IPS-15b (cell line): ENCODE measurements at regions not wholly inside any gene's neighbourhood (a gene's known extent, or its start where the extent isn't known, plus 50 kb on each side); places are given as distances from the start of the nearest gene placed in this dataset.

Source experiments
- H3K27me3 ChIP-seq: one replicate; pipeline ENCODE4 v1.6.1; 2013; ENCODE audit warnings: low read length; ENCODE audit not compliant: control insufficient read depth, insufficient read depth
- H3K36me3 ChIP-seq: one replicate; pipeline ENCODE4 v1.6.1; 2013; ENCODE audit warnings: low read length; ENCODE audit not compliant: control insufficient read depth, insufficient read depth
- H3K4me1 ChIP-seq: one replicate; pipeline ENCODE4 v1.6.1; 2013; ENCODE audit warnings: mild to moderate bottlenecking, low read length; ENCODE audit not compliant: control insufficient read depth, insufficient read depth
- H3K4me3 ChIP-seq: one replicate; pipeline ENCODE4 v1.5.1; 2013; ENCODE audit warnings: low read depth, low read length
- H3K9ac ChIP-seq: one replicate; pipeline ENCODE4 v1.6.1; 2013; ENCODE audit warnings: low read depth, mild to moderate bottlenecking, low read length
- H3K9me3 ChIP-seq: one replicate; pipeline ENCODE4 v1.6.1; 2013; ENCODE audit warnings: mild to moderate bottlenecking, low read length; ENCODE audit not compliant: control insufficient read depth, insufficient read depth

GRCh38 chr3:127395663-127396355 is 108.0 kb upstream of the PRR20G start:
- H3K27me3 ChIP-seq: no peaks in the 10 kb centered on the region
- peak overlapping the region; percentile 16 for H3K4me3 ChIP-seq

DNA sequence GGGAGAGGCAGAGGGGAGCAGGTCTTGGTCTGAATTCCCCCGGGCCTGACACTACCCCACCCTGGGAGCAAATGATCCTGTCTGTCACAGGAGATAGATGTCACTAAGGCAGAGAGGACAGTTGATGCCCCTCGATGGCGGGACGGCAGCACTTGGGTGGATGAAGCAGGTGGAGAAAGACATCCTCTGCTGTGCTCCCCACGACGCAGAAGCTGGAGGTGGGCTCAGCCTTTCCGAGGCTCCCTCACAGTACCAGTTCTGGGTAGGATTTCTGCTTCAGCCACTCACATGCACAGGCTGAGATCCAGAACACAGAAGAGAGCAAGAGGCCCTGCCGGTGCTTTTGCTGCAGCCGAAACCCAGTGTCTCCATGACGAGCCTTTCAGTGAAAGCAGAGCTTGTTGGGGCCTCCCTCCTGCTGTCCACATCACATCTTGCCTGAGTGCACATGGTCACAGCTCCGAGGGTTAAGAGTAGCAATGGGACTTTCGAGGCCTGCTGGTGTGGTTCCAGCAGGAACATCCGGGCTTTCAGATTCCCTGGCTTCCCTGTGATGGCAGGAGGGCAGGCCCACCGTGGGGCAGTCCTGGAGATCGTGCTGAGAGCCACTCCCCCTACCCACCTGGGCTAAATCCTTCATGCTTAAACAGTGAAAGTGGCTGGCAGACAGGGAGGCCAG is 107.3 kb upstream of the PRR20G start:
- H3K4me1 ChIP-seq: peaks cover 16% of the 10 kb centered on the region
- no peak overlapping the region for H3K4me3 ChIP-seq
- no peak overlapping the region for H3K9ac ChIP-seq
- no peaks in the 10 kb centered on the region for H3K9me3 ChIP-seq
- H3K27me3 ChIP-seq: no peaks in the 10 kb centered on the region
- H3K36me3 ChIP-seq: no peaks in the 10 kb centered on the region

More at GRCh38 chr3:127395663-127396355, 108.0 kb upstream of the PRR20G start:
- Histone ChIP-seq H3K9ac (no peak overlapping the region), H3K9me3 (no peaks in the 10 kb centered on the region), H3K36me3 (no peaks in the 10 kb centered on the region), H3K4me1 (peaks cover 16% of the 10 kb centered on the region)

DNA sequence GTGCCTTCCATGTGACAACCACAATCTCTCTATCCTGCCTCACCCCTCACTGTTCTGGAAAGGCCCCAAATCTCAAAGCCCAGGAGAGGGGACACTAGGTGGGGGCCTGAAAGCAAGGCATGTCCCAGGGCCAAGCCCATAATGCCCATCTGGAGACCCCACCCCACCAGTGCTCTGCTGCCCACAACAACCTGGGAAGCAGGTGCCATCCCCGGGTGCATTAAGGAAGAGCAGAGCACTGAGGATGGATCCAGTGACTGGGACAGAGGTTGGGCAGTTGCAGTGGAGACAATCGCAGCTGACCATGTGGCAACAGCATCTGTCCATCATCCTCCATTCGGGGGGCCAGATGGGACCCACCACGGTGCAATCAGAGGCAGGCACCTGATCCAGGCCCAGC is 106.2 kb upstream of the PRR20G start:
- peaks cover 16% of the 10 kb centered on the region for H3K4me1 ChIP-seq
- H3K36me3 ChIP-seq: no peaks in the 10 kb centered on the region
- H3K27me3 ChIP-seq: no peaks in the 10 kb centered on the region
- H3K9ac ChIP-seq: no peak overlapping the region
- H3K9me3 ChIP-seq: no peaks in the 10 kb centered on the region
- H3K4me3 ChIP-seq: no peak overlapping the region

- no peak overlapping the region for H3K9ac ChIP-seq
- no peaks in the 10 kb centered on the region for H3K27me3 ChIP-seq
These were observed 105.4 kb upstream of the PRR20G start for GRCh38 chr3:127393131-127393820.

DNA sequence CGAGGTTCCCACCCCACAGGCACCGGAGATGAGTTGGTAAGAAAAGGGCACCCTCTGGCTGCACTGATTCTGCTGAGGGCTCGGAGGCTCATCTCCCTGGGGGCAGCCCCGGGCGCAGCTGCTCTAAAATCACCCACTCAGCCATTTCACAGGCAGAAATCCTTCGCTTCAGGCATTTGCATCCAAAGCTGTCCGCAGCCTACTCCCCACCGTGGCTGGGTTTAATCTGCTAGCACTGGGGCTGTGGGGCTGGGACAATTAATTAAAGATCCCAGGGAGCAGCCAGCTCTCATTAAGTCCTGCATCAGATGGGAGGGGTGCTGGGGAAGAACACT is 104.3 kb upstream of the PRR20G start:
- Histone ChIP-seq H3K9ac (no peak overlapping the region), H3K4me3 (no peak overlapping the region), H3K9me3 (no peaks in the 10 kb centered on the region), H3K27me3 (no peaks in the 10 kb centered on the region), H3K36me3 (no peaks in the 10 kb centered on the region), H3K4me1 (peaks cover 16% of the 10 kb centered on the region)

More at GRCh38 chr3:127393131-127393820, 105.4 kb upstream of the PRR20G start:
- H3K36me3 ChIP-seq: no peaks in the 10 kb centered on the region
- H3K9me3 ChIP-seq: no peaks in the 10 kb centered on the region
- no peak overlapping the region for H3K4me3 ChIP-seq
- H3K4me1 ChIP-seq: peaks cover 16% of the 10 kb centered on the region

DNA sequence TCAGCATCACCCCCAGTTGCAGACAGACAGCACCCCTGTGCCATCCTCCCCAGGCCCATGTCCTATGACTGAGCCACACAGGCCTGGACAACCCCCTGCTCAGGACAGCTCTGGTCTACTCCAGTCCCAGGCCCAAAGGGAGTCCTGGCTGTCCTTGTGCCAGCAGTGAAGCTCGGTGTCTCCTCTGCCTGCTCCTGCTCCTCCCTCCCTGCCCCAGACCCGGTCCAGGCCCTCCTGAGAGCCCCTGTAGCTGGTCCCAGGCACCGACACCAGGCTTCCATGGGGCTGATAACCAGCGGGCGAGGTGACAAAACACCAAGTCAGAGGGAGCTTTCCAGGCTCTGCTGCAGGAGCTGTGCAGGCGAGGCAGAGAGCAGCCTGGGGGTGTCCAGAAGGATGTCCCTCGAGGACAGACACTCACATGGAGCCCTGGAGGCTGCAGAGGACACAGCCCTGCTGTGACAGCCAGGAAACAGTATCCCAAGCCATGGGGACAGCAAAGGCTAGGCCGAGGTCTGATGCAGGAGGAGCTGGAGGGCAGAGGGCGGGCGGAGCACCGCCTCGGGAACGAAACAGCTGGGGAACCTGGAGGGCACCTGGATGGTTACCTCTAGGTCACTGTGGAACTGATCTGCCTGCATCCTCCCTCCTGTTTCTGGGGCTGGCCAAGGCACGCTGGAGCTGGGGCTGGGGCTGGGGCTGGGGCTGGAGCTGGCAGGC is 103.8 kb upstream of the PRR20G start:
- Histone ChIP-seq H3K36me3 (no peaks in the 10 kb centered on the region), H3K4me3 (no peak overlapping the region), H3K9me3 (no peaks in the 10 kb centered on the region), H3K27me3 (no peaks in the 10 kb centered on the region), H3K4me1 (peaks cover 12% of the 10 kb centered on the region), H3K9ac (no peak overlapping the region)

DNA sequence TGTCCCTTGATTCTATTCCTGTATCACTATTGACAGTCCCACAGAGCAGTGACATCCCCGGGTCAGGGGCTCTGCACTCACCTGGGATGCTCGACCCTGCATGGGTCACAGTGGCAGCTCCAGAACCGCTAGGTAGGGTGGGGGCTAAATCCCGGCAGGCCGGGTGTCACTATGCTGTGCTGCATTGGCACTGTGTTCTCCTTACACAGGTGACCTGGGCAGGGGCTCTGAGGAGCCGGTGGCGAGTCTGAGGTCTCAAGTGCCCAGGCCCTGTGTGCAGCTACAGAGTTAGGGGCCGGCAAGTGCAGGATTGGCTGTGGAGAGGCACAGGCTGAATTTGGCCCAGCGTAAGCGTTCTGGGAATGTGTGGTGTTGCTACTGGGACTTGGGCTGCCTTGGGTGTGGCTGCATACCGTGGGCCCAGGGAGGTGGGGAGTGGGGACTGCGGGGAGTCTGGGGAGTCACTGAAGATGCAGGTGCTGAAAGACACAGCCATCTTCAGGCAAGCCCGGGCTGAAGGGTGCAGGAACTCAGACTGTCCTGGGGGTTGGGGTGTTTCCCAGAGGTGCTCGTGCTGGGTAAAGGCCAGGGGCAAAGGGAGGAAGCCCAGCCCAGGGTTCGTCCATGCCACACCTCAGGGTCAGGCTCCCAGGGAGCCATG is 102.6 kb upstream of the PRR20G start:
- Histone ChIP-seq H3K4me1 (peaks cover under 1% of the 10 kb centered on the region), H3K9ac (no peak overlapping the region), H3K4me3 (no peak overlapping the region), H3K27me3 (no peaks in the 10 kb centered on the region), H3K36me3 (no peaks in the 10 kb centered on the region), H3K9me3 (no peaks in the 10 kb centered on the region)

DNA sequence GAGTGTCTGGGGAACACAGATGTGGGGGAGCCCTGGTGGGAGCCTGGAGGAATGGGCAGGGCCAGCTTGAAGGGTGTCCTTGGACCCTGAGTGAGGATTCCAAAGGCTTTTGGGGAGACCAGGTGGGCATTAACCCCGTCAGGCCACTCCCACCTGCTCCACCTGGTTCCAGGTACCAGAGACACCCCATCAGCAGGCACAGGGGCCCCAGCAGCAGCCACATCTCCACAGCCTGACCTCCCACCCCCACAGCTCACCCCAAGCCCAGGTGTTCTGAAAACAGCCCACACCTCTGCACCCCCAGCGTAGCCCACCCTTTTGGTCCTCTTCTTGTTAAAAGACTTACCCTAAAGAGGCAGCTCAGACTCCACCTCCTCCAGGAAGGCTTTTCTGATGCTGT is 102.1 kb upstream of the PRR20G start:
- Histone ChIP-seq H3K36me3 (no peaks in the 10 kb centered on the region), H3K9ac (no peak overlapping the region), H3K4me1 (no peaks in the 10 kb centered on the region), H3K9me3 (no peaks in the 10 kb centered on the region), H3K27me3 (no peaks in the 10 kb centered on the region), H3K4me3 (no peak overlapping the region)

DNA sequence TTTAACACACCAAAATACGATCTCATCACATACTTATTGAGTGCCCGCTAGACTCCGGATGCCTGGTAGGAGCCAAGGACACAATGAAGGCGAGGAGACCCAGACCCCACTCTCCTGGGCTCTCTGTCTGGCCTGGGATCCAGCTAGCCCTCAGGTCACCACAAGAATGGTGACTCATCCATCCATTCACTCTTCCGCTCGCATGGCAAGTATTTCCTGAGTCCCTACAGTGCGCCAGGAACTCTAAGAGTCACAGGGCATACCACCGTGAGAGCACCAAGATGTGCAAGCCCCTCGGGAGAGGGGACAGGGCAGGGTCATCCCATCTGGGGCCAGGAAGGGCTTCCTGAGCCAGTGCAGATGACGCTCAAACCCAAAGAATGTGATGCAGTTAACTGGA is 101.6 kb upstream of the PRR20G start:
- H3K4me1 ChIP-seq: no peaks in the 10 kb centered on the region
- no peaks in the 10 kb centered on the region for H3K9me3 ChIP-seq
- no peak overlapping the region for H3K4me3 ChIP-seq
- H3K9ac ChIP-seq: no peak overlapping the region
- H3K36me3 ChIP-seq: no peaks in the 10 kb centered on the region
- H3K27me3 ChIP-seq: no peaks in the 10 kb centered on the region

DNA sequence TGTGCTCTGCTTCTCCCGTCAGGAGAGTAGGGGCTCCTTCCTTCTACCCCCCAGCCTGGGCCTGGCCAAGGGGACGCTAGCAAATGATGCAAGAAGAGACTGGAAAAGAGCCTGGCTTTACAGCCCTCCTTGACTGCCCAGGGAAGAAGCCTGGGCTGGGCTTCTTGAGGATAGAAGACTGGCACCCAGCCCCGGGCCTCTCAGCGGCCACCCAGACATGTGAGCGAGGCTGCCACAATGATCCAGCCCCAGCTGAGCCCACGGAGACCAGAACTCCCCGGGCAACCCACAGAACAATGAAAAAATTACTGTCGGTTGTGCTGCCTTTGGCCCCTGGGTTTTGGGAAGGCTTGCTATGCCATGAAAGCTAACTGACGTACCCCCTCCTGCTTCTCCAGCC is 100.6 kb upstream of the PRR20G start:
- Histone ChIP-seq H3K27me3 (no peaks in the 10 kb centered on the region), H3K36me3 (no peaks in the 10 kb centered on the region), H3K4me3 (no peak overlapping the region), H3K9me3 (no peaks in the 10 kb centered on the region), H3K4me1 (no peaks in the 10 kb centered on the region), H3K9ac (no peak overlapping the region)

DNA sequence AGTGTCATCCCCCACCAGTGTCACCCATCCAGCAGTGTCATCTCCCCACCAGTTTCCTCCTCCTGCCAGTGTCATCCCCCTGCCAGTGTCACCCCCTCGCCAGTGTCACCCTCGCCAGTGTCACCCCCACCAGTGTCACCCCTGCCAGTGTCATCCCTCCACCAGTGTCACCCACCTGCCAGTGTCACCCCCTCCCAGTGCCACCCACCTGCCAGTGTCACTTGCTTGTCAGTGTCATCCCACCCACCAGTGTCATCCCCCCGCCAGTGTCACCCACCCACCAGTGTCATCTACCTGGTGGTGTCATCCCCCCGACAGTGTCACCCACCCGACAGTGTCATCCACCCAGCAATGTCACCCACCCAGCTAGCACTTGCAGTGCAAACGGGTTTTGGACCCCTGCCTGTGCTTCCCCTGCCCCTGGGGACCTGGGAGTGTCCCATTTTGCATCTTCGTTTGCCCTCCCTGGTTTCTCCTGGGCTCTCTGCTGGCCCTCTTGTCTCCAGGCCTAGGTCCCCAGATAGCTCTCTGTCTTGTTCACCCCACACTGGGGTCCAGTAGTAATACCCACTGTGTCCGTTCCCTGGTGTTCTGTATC is 99.8 kb upstream of the PRR20G start:
- Histone ChIP-seq H3K27me3 (no peaks in the 10 kb centered on the region), H3K9ac (no peak overlapping the region), H3K4me1 (no peaks in the 10 kb centered on the region), H3K4me3 (no peak overlapping the region), H3K9me3 (no peaks in the 10 kb centered on the region), H3K36me3 (no peaks in the 10 kb centered on the region)
